ENCODE measurements at regions not wholly inside any gene's neighbourhood (a gene's known extent, or its start where the extent isn't known, plus 50 kb on each side); places are given as distances from the start of the nearest gene placed in this dataset.

DNA sequence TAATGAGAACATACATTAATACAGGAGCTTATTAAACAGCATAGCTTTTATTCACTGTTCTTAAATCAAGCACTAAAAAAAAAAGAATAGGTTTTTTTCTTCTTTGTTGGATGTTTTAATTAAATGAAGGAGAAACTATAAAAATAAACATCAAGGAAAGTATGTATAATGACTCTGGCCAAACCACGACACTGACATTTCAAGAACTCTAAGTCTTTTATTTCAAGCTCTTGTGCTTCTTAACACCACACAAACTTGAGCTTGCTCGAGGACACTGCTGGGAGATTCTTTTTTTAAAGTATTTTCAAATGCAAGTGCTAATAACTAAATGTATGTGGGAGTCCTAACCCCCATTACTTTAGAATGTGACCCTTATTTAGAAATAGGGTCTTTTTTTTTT is 204.9 kb upstream of the PPARGC1A start:
- intact Hi-C loops (cut with micrococcal nuclease) (no loop called here), dilution Hi-C loops (cut with MboI; ENCODE audit: extremely low pct_ligation_motif_present, low sequenced_read_pairs) (no loop called here)
- TF ChIP-seq MYC (IDR thresholded peaks at IDR 0.05; ENCODE audit: low read depth, low read length) (no peak), GATA2 (IDR thresholded peaks at IDR 0.05; ENCODE audit: insufficient read depth, insufficient read length, low read depth, low read length) (no peak), EZH2 (IDR thresholded peaks at IDR 0.05; ENCODE audit: borderline replicate concordance, low read depth, low read length, severe bottlenecking) (no peak), JUN (IDR thresholded peaks at IDR 0.05; ENCODE audit: borderline replicate concordance, insufficient read depth, insufficient read length, low read depth) (no peak)

GRCh38 chr4:24093446-24093845 is 203.6 kb upstream of the PPARGC1A start:
- intact Hi-C loops (cut with micrococcal nuclease) = no loop called here
- CTCF ChIA-PET = no interaction called here

More for the DNA sequence above, 204.9 kb upstream of the PPARGC1A start:
- Histone ChIP-seq H3K79me2 (ENCODE audit: control insufficient read depth, insufficient read depth, low read length) (no peaks in the 10 kb centered on the region), H3K9me1 (replicated peaks; ENCODE audit: control insufficient read depth, extremely low read depth, insufficient read depth, low read length) (no peaks in the 10 kb centered on the region), H3K4me1 (ENCODE audit: control insufficient read depth, extremely low read depth, insufficient read depth, low read length) (no peaks in the 10 kb centered on the region), H3K27me3 (ENCODE audit: control insufficient read depth in 2 of 2, insufficient read depth in 2 of 2, low read length in 2 of 2) (no peaks in the 10 kb centered on the region), H3K27ac (ENCODE audit: insufficient read depth, low read depth, low read length) (no peak overlapping the region), H3K9ac (replicated peaks; ENCODE audit: extremely low read depth, insufficient read depth, low read length) (no peak overlapping the region), H4K20me1 (replicated peaks; ENCODE audit: control insufficient read depth, extremely low read depth, insufficient read depth, low read length) (no peaks in the 10 kb centered on the region), H3K4me3 (replicated peaks in 1 of 3; ENCODE audit: insufficient read depth in 1 of 3, low read depth in 1 of 3, low read length in 3 of 3) (no peak overlapping the region), H3K4me2 (ENCODE audit: insufficient read depth, low read length) (no peak overlapping the region), H3K9me3 (replicated peaks; ENCODE audit: control insufficient read depth, insufficient read depth, low read length) (no peaks in the 10 kb centered on the region), H3K36me3 (ENCODE audit: control insufficient read depth in 2 of 2, extremely low read depth in 1 of 2, insufficient read depth in 2 of 2, low read length in 2 of 2) (no peaks in the 10 kb centered on the region), H2AFZ (ENCODE audit: low read depth, low read length) (no peak overlapping the region)
- DNase-seq (ENCODE audit: low read depth, low spot score) (no peak), FAIRE-seq (no peak)
- POLR2A ChIA-PET = no interaction called here
- CTCF ChIA-PET = no interaction called here
- BruUV-seq (replicated peaks) = no TSS peak

More at GRCh38 chr4:24093446-24093845, 203.6 kb upstream of the PPARGC1A start:
- Histone ChIP-seq H4K20me1 (replicated peaks; ENCODE audit: control insufficient read depth, extremely low read depth, insufficient read depth, low read length) (no peaks in the 10 kb centered on the region), H3K9me1 (replicated peaks; ENCODE audit: control insufficient read depth, extremely low read depth, insufficient read depth, low read length) (no peaks in the 10 kb centered on the region), H3K79me2 (ENCODE audit: control insufficient read depth, insufficient read depth, low read length) (no peaks in the 10 kb centered on the region), H3K9me3 (replicated peaks; ENCODE audit: control insufficient read depth, insufficient read depth, low read length) (no peaks in the 10 kb centered on the region), H3K27me3 (ENCODE audit: control insufficient read depth in 2 of 2, insufficient read depth in 2 of 2, low read length in 2 of 2) (no peaks in the 10 kb centered on the region), H3K9ac (replicated peaks; ENCODE audit: extremely low read depth, insufficient read depth, low read length) (no peak overlapping the region), H3K4me1 (ENCODE audit: control insufficient read depth, extremely low read depth, insufficient read depth, low read length) (no peaks in the 10 kb centered on the region), H3K4me3 (replicated peaks in 1 of 3; ENCODE audit: insufficient read depth in 1 of 3, low read depth in 1 of 3, low read length in 3 of 3) (no peak overlapping the region), H3K27ac (ENCODE audit: insufficient read depth, low read depth, low read length) (no peak overlapping the region), H3K36me3 (ENCODE audit: control insufficient read depth in 2 of 2, extremely low read depth in 1 of 2, insufficient read depth in 2 of 2, low read length in 2 of 2) (no peaks in the 10 kb centered on the region), H3K4me2 (ENCODE audit: insufficient read depth, low read length) (no peak overlapping the region), H2AFZ (ENCODE audit: low read depth, low read length) (no peak overlapping the region)
- no peak for TF ChIP-seq MYC (IDR thresholded peaks at IDR 0.05; ENCODE audit: low read depth, low read length)
- no peak for TF ChIP-seq EZH2 (IDR thresholded peaks at IDR 0.05; ENCODE audit: borderline replicate concordance, low read depth, low read length, severe bottlenecking)
- no peak for TF ChIP-seq POLR2A (IDR thresholded peaks at IDR 0.05; ENCODE audit: low read depth, low read length)
- TF ChIP-seq POLR2AphosphoS5 (IDR thresholded peaks at IDR 0.05; ENCODE audit: insufficient read depth, low read depth, low read length) = no peak
- TF ChIP-seq FOS (IDR thresholded peaks at IDR 0.05; ENCODE audit: borderline replicate concordance, insufficient read depth, low read length) = no peak
- TF ChIP-seq, protein P1, sequence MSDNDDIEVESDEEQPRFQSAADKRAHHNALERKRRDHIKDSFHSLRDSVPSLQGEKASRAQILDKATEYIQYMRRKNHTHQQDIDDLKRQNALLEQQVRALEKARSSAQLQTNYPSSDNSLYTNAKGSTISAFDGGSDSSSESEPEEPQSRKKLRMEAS (IDR thresholded peaks at IDR 0.05; ENCODE audit: insufficient read depth, insufficient read length) = no peak
- no peak for TF ChIP-seq JUN (IDR thresholded peaks at IDR 0.05; ENCODE audit: borderline replicate concordance, insufficient read depth, insufficient read length, low read depth)
- no peak for TF ChIP-seq GATA2 (IDR thresholded peaks at IDR 0.05; ENCODE audit: insufficient read depth, insufficient read length, low read depth, low read length)
- no peak for TF ChIP-seq CTCF (IDR thresholded peaks at IDR 0.05; ENCODE audit: extremely low read depth in 1 of 2, insufficient read depth in 1 of 2, low read depth in 1 of 2, low read length in 2 of 2)
- dilution Hi-C loops (cut with MboI; ENCODE audit: extremely low pct_ligation_motif_present, low sequenced_read_pairs) = no loop called here
- POLR2A ChIA-PET = no interaction called here
- BruUV-seq (replicated peaks) = no TSS peak
- no peak for DNase-seq (ENCODE audit: low read depth, low spot score)
- FAIRE-seq = no peak

All from endothelial cell of umbilical vein (primary cell).